ENCODE measurements at regions not wholly inside any gene's neighbourhood (a gene's known extent, or its start where the extent isn't known, plus 50 kb on each side); places are given as distances from the start of the nearest gene placed in this dataset.

DNA sequence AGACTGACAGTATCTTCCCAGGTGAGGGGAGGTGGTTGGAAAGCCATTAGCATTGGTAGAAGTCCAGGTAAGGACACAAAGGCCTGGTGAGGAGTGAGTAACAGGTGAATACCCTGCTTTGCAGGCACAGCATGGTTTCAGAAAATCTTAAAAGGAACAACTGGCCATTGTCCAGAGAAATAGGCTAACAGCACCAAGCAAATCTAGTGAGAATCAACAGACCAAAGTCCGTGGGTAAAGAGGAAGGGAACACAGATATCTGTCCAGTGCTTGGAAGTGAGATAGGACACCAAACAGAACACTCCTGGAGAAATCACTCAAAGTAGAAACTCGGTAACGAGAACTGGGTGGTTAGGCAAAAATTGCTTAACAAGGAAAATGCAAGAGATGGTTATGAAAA lies 88.8 kb upstream of the RPRM start:
- DNase-seq (no peak), FAIRE-seq (no peak), ATAC-seq (peak; percentile 72 to 92 (median 78))
- H3K4me3 ChIP-seq: peak overlapping the region in 1 of 4 donors; percentile 3
- WGBS, 2 donors: 11 to 18% methylated on average over 3 of the region's 3 CpGs
- TF ChIP-seq, protein P1, sequence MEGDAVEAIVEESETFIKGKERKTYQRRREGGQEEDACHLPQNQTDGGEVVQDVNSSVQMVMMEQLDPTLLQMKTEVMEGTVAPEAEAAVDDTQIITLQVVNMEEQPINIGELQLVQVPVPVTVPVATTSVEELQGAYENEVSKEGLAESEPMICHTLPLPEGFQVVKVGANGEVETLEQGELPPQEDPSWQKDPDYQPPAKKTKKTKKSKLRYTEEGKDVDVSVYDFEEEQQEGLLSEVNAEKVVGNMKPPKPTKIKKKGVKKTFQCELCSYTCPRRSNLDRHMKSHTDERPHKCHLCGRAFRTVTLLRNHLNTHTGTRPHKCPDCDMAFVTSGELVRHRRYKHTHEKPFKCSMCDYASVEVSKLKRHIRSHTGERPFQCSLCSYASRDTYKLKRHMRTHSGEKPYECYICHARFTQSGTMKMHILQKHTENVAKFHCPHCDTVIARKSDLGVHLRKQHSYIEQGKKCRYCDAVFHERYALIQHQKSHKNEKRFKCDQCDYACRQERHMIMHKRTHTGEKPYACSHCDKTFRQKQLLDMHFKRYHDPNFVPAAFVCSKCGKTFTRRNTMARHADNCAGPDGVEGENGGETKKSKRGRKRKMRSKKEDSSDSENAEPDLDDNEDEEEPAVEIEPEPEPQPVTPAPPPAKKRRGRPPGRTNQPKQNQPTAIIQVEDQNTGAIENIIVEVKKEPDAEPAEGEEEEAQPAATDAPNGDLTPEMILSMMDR (IDR thresholded peaks at IDR 0.05): no peak
- H3K4me1 ChIP-seq: peaks cover 0 to 6% (median 0%) of the 10 kb centered on the region in 3 donors
- intact Hi-C loops (cut with DNase I): no loop called here
- H3K27me3 ChIP-seq: no peaks in the 10 kb centered on the region
- H3K36me3 ChIP-seq: no peaks in the 10 kb centered on the region
- H3K9me3 ChIP-seq: no peaks in the 10 kb centered on the region
- no peak overlapping the region for H3K27ac ChIP-seq

DNA sequence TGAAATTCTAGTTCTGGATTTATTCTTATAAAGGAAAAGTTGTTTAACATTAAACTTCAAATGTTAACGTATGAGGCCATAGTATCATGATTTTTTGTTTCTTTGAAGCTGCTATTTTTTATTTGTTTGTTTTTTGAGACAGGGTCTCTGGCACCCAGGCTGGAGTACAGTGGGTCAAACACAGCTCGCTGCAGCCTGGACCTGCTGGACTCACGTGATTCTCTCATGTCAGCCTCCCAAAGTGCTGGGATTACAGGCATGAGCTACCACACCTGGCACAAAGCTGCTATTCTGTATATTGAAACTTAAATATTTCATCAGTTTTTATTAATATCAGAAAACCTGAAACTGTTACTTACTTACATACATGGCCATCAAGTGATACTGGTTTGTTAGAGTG lies 89.5 kb upstream of the RPRM start:
- TF ChIP-seq, protein P1 (IDR thresholded peaks at IDR 0.05): no peak
- Histone ChIP-seq H3K27ac (no peak overlapping the region), H3K27me3 (no peaks in the 10 kb centered on the region), H3K4me1 (peaks cover 0 to 6% (median 0%) of the 10 kb centered on the region in 3 donors), H3K9me3 (no peaks in the 10 kb centered on the region), H3K36me3 (no peaks in the 10 kb centered on the region), H3K4me3 (peak overlapping the region in 1 of 4 donors; percentile 3)
- intact Hi-C loops (cut with DNase I): no loop called here
- FAIRE-seq: no peak
- DNase-seq: no peak
- WGBS, 2 donors: 30% methylated on average over 3 of the region's 3 CpGs
- peak in 3 of 4 donors; percentile 41 to 71 (median 67) for ATAC-seq

DNA sequence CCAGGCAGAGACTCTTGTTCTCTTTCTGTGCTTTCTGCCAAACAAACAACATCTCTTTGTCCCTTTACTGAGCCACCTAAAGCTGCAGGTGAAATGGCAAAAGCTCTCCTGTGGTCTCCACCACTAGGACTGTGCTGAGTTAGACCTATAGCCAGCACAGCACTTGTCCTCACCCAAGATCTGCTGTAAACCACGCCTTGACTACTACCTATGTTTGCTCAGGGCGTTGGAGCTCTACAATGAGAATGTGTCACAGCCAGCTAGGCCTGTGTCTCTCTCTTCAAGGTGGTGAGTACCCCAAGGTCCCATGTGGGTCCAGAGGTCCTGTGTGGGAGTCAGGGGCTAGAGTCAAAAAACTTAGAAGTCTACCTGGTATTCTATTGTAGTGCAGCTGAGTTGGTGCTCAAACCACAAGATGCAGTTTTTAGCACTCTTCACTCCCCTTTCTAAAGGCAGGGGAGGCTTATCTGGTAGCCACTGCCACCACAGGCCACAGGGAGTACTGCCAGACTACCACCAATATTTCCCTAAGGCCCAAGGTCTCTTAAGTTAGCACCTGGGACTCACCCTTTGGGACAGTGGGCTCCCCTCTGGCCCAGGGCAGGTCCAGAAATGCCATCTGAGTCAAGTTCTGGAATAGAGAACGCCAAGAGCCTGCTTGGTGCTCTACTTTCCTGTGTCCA lies 96.8 kb upstream of the RPRM start:
- Histone ChIP-seq H3K4me3 (no peak overlapping the region), H3K27ac (no peak overlapping the region), H3K9me3 (no peaks in the 10 kb centered on the region), H3K27me3 (no peaks in the 10 kb centered on the region), H3K4me1 (no peaks in the 10 kb centered on the region), H3K36me3 (no peaks in the 10 kb centered on the region)
- no peak for ATAC-seq
- 62% methylated on average over 3 of the region's 3 CpGs for WGBS, 2 donors
- DNase-seq: no peak
- TF ChIP-seq, protein P1 (IDR thresholded peaks at IDR 0.05): no peak
- intact Hi-C loops (cut with DNase I): no loop called here
- no peak for FAIRE-seq

DNA sequence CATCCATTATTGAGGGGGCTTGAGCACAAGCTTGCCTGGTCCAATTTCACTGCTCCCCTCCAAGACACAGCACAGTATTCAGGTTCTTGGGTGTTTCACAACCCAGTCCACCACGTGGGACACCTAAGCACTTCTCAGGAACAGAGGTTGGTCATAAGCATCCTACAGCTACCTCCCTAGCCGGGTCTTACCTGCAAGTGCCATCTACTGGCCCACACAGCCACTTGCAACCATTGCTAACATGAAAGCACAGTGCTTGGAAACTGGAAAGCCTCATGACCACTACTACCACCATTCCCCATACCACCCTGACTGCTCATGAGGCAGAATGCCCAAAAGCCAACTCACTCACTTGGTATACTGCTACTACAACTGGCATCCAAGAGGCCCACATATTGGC lies 105.7 kb upstream of the RPRM start:
- no peak for ATAC-seq
- H3K9me3 ChIP-seq: no peaks in the 10 kb centered on the region
- intact Hi-C loops (cut with DNase I): no loop called here
- no peaks in the 10 kb centered on the region for H3K4me1 ChIP-seq
- H3K27ac ChIP-seq: no peak overlapping the region
- H3K27me3 ChIP-seq: no peaks in the 10 kb centered on the region
- 25 to 26% methylated on average over 2 of the region's 2 CpGs for WGBS, 2 donors
- TF ChIP-seq, protein P1 (IDR thresholded peaks at IDR 0.05): no peak
- no peak overlapping the region for H3K4me3 ChIP-seq
- no peak for FAIRE-seq
- DNase-seq: no peak
- no peaks in the 10 kb centered on the region for H3K36me3 ChIP-seq

DNA sequence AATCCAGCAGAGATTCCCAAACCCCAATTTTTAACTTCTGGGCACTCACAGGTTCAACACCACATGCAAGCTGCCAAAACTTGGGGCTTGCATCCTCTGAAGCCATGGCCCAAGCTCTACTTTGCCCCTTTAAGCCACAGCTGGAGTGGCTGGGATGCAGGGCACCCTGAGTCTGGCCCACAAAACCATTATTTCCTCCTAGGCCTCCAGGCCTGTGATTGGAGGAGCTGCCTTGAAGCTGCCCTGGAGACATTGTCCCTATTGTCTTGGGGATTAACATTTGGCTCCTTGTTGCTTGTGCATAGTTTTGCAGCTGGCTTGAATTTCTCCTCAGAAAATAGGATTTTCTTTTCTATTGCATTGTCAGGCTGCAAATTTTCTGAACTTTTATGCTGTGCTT lies 109.8 kb upstream of the RPRM start:
- Histone ChIP-seq H3K27me3 (no peaks in the 10 kb centered on the region), H3K4me3 (no peak overlapping the region), H3K36me3 (no peaks in the 10 kb centered on the region), H3K9me3 (no peaks in the 10 kb centered on the region), H3K27ac (no peak overlapping the region), H3K4me1 (no peaks in the 10 kb centered on the region)
- TF ChIP-seq, protein P1 (IDR thresholded peaks at IDR 0.05): no peak
- DNase-seq (no peak), FAIRE-seq (no peak), ATAC-seq (no peak)
- intact Hi-C loops (cut with DNase I): no loop called here

Measured in pancreas (tissue), 10 donors.